HG03045 (cell line): ENCODE measurements at regions not wholly inside any gene's neighbourhood (a gene's known extent, or its start where the extent isn't known, plus 50 kb on each side); places are given as distances from the start of the nearest gene placed in this dataset.

Experiments used
- ATAC-seq: cut with Tn5 transposase; IDR thresholded peaks from one replicate; pipeline ENCODE4 v1.9.1; 2021; ENCODE audit warnings: mild to moderate bottlenecking, moderate library complexity; ENCODE audit not compliant: unreplicated experiment

DNA sequence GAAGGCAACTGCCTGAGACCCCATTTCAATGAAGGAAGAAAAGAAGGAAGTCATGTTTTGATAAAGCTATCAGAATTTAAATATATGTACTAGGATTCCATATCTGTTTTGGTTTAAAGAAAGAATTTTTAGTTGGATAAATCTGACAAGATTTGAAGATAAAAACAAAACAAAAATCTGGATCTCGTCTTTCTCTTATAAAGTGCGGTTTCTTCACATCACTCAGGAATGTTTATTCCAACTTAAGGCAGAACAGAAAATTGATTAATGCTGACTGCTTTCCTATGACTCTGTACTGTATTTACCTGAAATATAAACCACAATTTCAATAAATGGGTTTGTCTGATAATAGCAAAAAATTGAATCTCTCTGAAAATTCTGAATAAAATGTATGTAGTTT, 439.7 kb downstream of the RFPL4B start:
- no peak for ATAC-seq

DNA sequence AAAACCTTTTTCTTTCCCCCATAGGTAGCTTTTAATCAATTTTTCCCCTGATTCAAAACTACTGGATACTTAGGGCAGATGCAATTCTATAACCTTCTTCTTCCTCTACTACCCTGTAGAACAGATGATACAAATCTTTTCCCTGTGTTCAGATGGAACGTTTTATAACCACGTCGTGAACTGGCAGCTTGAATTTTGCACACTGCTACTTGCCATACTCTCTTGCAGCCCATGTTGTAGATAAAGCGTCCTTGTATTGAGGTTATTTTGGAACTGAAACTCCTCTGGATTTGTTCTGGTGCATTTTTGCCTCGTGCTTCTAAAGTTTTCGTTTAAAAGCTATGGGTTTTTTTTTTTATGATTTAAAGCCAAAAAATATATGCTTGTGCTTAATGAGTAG, 440.2 kb downstream of the RFPL4B start:
- no peak for ATAC-seq

DNA sequence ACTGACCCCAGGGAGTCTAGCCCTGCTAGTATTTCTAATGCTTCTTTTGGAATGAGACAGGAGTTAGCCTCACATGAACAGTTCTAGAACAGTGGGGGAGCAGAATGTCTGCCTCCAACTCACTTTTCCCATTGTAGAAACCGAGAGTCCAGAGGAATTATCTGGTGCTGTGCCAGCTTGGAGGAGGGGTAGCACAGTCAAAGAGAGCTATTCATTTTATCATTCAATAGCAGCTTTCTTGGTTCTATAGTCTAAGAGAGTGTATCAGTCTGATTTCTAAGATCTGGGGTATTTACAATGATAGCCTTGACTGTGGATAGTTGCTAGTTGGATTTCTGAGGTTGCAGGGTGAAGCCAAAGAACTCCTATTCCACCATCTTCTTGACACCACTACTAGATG, 448.2 kb downstream of the RFPL4B start:
- ATAC-seq = no peak

DNA sequence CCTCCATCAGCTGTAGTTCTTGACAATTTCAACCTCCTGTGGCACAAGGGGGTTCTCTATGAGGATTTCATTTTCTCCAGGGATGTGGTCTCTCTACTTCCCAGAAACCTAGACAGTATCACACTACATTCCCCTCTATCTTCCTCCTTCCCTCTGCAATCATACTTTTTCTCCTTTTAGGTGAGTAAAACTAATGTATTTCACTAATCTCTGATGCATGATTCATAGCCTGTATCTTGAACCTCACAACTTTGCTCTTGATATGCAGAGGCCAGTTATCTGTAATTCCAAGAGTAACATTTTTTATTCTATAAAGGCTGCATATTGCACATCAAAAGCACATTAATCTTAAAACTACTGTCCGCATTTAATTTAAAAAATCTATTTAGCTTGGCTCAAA, 449.6 kb downstream of the RFPL4B start:
- ATAC-seq = no peak

DNA sequence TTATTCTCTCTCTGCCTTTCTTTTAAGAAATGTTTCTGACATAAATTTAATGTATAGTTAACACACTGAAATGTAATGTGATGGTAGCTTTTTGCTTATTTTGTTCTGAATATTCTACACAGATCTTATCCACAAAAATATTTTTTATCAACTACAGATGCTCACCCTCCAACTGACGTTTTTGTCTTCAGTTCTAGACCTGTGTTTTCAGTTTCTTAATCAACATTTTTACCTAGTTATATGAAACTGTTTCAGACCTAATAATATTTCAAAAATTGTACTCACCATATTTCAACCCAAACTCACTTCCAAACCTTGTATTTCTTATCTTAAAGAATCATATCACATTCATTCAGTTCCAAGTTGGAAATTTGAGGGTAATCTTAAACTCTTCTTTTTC, 452.8 kb downstream of the RFPL4B start:
- ATAC-seq = no peak

DNA sequence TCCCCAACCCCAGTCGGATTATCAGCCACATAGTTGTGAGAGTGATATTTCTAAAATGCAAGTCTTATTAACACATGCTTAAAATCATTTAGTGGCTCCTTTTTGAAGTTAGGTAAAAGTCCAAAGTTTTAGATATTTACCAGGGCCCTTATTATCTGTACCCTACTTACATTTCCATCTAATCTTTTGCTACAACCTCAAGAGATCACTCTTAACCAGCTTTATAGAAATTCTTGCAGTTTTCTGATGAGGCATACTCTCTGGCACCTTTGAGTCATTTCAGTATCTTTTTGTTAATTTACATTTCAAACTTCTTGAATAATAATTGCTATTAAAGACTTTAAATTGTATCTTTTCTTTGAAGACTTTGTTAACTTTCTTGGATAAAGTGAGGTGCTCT, 453.3 kb downstream of the RFPL4B start:
- no peak for ATAC-seq

DNA sequence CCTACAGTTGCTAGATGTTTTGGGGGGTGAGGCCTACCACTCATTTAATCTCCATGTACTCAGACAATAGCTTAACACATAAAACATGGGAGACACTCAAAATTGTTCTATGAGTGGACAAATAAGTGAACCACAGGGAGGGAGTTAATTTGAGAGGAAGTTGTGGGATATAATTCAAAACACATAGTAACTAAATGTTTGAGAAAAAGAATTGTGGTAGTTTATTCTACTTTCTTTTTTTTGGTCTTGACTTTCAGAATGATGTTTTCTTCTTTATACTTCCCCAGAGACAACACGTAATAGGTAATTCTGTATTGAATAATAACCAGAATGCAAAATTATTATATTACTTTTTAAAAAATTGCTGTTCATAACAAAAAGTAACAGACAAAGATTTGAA, 453.8 kb downstream of the RFPL4B start:
- ATAC-seq = no peak

DNA sequence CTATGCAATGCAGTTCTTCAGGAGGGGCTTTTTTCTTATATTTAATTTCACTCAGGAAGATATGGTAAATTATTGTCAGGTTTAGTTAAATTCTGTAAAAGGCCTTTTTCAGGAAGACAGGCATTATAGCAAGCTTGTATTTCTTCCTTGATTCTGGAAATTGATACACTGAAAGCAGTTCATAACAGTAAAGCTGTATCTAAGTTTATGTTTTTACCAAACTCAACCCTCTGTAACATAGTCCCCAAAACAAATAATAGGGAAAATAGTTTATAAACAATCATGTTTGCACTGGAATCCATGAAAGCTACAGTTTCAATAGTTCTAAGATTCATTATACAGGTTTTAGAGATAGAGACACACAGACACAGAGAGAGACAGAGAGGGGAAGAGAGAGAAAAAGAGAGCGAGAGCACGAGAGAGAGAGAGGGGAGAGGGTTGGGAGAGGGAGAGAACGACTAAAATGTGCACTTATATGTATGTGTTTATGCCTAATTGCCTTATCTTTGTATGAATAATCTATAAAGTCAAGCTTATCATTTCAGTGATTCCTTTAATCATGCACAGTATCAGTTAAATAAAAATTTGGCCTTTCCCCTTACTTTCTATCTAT, 454.4 kb downstream of the RFPL4B start:
- ATAC-seq = no peak

DNA sequence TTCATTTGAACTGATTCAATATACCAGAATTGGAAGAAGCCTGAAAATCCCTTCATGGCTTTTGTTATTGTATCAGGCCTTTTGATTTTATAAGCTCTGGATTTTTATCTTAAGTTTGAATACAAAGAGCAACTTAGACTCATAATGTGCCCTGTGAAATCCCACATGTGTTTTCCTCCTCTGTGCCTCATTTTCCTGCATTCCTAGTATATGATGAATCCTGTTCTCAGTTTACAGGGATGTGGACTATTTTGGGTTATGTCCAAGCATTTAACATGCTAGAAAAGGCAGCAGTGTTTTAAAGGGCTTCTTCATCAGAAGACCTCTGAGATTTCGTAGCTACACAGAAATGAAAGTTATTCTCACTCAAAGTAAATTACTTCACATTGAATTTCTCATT, 455.0 kb downstream of the RFPL4B start:
- no peak for ATAC-seq

DNA sequence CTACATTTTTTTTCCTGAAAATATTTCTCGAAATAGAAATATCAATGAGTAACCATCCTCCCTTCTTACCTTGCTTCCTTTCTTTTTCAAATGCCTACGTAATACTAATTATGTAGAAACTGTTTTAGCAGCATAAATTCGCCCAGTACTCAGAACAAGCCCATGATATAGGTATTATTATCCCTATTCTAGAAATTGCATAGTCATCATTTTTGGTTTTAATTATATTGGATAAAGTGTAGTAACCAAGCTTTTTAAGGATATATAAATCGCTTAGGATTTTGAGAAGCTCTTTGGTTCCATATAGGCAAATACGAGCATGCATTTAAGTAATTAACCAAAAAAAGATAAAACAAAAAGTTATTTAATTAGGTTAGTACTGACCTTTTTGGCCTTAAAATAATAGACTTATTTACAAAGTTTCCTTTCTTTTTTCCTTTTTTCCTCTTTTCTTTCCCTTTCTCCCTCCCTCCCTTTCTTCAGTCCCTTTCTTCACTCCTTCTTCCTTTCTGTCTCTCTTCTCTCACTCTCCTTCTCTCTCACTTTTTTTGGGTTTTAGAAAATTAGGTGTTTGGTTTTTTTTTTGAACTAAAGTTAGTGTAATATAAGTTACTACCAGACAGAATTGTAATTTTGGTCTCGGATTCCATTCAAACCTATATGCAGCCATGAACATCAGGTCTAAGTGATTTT, 457.7 kb downstream of the RFPL4B start:
- no peak for ATAC-seq

DNA sequence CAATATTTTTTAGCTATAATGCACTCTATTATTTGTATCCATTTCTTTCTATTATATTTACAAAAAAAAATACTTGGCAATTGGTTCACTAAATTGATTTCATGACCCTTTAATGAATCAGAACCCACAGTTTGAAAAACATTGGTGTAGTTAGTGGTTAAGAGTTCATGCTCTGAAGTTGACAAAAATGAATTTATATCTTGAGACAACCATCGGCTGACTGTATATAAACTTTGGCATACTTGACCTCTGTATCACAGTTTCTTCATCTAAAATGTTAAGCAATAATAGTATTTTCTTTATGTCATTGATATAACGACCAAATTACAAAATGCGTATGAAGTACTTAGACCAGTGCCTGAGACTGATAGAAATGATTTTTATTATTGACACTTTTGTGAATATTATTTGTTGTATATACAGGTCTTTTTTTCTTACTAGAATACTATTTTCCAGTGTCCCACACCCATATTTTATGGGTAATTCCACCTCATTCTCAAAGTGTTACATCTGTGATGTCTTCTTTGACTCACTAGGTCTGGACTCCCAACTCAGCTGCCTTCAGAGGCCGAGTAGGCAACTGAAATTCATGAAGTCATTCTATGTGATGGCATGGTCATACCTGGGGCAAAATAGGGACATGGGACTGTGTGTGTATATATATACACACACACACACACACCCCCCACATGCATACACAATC, 459.2 kb downstream of the RFPL4B start:
- no peak for ATAC-seq

DNA sequence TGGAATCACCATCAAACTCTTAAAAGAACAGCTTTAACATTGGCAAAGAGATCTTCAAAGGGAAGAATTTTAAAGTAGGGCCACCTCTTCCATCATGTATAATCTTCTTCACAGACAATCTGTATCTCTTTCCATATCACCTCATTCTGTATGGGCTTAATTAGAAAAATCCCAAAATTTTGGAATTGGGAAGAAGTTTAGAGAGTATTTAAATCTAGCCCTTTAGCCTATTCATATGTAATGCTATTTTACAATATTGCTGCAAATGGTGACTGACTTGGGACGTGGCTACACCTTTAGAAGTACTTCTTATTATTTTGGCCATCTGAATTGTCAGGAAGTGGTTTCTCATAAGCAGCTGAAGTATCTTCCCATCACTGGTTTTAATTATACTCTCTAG, 474.3 kb downstream of the RFPL4B start:
- no peak for ATAC-seq

DNA sequence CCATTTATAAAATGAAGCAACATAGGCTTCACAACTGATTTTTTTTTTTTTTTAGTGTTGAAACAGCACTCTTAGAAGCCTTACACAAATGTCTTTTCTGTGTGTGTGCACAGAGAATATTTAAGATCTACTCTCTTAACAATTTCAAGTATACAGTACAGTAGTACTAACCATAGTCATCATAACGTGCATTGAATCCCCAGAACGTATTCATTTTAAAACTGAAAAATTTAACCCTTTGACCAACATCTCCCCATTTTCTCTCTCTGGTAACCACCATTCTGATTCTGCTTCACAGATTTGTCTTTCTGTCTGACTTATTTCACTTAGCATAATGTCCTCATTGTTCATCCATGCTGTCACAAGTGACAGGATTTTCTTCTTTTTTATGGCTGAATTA, 475.6 kb downstream of the RFPL4B start:
- ATAC-seq = no peak

DNA sequence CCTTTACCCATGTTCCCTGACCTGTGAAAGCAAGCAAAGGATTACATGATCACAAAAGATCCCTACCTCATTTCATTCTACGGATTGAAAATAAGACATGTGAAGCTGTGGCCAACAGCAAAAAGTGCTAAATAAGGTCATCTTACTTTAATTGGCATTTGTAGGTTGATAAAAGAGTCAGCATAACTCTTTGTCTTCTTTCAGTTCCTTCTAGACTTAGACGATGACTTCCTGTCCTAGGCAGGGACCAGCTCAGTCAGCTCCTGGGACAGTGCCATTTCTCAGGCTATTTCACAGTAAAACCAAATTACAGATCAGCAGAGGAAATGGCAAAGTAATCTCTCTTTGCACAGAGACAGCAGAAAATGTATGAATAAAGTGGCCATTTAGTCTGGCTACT, 480.7 kb downstream of the RFPL4B start:
- ATAC-seq = peak; percentile 85

DNA sequence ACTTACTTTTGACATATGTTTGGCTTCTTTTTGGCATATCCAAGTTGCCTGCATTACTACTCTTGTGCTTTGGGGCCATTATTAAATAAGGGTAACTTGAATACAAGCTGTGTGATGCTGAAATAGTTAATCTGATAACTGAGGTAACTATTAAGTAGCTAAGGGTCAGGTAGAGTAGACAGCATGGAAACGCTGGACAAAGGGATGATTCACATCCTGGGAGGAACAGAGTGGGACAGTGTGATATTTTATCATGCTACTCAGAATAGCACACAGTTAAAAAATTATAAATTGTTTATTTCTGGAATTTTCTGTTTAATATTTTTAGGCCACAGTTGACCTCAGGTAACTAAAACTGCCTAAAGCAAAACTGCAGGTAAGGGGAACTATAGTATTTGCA, 483.9 kb downstream of the RFPL4B start:
- ATAC-seq = no peak

DNA sequence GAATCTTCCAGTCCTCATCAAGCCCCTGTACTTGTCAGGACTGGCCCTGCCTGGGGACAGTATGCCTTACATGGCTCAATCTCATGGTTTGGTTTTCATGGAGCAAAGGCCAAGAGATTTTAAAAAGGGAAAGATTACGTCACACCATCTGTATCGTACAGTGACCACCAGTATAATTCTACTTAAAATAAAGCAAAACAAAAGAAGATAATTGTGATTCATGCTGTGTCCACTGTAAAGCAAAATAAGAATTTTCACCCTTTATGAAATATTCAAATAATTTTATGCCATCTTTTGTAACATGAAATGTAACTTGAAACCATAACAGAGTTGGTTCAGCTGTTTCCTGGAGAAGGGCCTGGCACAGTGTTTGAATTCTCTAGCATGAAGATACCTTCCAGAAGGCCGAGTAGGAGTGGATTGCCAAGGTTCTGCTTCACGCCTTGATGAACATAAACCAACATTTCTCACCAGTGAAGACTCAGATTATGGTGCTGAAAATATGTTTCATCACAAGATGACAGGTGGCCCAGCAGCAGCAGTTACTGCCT, 486.5 kb downstream of the RFPL4B start:
- ATAC-seq = no peak

DNA sequence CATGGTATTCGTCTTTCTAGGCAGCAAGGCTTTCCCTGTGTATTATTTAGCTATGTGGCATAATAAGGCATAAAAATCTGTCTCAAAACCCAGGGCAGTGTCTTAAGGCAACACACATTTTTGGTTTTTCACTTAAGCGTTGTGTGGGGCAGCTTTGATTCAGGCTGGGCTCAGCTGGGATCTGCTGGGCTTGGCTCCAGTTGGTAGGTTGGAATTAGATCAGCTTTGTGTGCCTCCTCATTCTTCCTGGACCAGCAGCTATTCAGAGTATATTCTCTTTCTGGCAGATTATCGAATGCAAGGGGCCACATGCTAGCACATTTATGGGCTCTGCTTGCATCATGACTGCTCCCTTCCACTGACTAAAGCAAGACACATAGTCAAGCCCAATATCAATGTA, 487.9 kb downstream of the RFPL4B start:
- no peak for ATAC-seq

DNA sequence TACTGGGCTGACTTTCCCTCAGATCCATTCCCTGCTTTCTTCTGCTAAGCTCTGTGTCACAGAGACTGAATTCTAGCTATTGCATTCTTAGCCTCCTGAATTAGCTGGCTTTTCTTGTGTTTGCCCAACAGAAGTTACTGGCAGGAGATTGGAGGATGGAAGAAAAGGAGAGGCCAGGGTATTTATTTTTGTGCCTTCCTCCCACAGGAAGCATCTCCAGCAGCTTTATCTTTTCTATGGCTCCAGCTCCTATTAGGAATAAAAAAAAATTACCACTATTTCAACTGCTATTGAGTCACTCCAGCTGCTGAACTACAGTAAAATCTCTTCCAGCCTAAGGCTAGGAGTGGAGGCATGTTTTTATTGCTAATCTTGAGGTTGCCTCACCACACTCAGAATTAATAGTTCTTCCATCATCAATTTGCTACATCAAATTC, 492.4 kb downstream of the RFPL4B start:
- no peak for ATAC-seq

DNA sequence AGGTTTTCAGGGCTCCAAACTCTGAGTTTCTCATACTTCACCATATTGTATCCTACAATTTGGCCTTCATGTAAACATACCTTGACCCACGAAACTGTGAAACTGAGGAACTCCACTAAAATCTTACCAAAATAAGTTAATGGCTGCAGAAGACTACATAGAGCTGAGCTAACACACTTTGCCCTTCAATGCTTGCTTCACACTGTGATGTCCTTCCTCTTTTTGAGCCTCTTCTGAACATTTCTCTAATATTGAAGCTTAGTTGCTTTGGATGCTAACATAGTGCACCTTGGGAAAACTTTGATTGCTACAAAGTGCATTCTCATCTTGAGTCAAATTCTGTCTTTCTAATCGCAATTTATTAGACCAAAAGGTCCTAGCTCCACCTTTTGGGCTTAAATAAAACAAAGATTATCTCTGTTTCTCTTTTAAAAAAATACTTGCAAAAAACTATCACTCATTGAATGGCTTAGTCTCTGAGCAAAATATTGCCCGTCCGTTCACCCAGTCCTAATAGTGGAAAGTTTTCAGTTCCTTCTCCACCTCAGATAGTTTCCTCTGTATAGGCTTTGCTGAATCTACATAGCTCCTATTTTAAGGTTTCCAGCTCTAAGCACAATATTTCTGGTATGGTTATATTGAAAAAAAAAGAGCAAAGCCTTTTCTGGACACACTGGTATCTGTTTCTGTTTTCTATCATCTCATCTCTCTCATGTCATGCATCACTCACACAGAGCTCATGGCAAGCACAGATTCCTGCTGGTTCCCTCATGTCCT, 494.6 kb downstream of the RFPL4B start:
- peak; percentile 80 for ATAC-seq

DNA sequence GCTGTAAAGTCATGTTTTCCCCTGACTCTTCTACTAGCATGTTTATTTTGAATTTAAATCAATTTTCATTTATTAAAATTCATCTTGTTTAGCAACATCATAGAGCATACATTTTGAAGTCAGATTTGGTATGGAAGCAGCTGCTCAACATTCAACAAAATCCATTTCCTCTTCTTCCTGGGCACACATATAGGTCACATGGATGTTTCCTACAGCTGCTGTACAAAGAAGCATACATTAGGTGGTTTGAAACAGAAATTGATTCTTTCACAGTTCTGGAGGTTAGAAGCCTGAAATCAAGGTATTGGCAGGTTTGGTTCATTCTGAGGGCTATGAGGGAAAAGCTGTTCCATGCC, 495.2 kb downstream of the RFPL4B start:
- no peak for ATAC-seq

DNA sequence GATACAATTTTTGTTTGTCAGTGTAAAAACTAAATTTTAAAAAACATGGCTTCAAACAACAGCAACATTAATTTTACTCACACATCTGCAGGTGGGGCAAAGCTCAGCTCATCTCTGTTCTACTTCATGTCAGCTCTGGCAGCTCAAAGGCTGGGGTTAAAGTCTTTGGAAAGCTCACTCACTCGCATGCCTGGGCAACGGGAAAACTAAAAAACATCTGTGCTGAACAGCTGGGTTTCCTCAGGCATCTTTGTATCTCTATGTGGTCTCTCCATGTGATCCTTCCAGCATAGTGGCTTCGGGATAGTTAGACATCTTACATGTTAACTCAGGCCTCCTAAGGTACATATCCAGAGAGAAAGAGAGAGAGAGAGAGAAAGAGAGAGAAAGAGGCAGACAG, 499.6 kb downstream of the RFPL4B start:
- no peak for ATAC-seq
